HG02884 (cell line): ENCODE measurements at regions not wholly inside any gene's neighbourhood (a gene's known extent, or its start where the extent isn't known, plus 50 kb on each side); places are given as distances from the start of the nearest gene placed in this dataset.

Source experiments
- ATAC-seq: cut with Tn5 transposase; IDR thresholded peaks from one replicate; pipeline ENCODE4 v1.9.1; 2021; ENCODE audit warnings: mild to moderate bottlenecking, moderate library complexity; ENCODE audit not compliant: unreplicated experiment

GRCh38 chr14:75370416-75371205 lies 57.2 kb upstream of the JDP2 start:
- ATAC-seq, result no peak

- no peak for ATAC-seq
Observed at GRCh38 chr14:75371297-75371696, 56.5 kb upstream of the JDP2 start.

GRCh38 chr14:75372260-75372659 lies 55.6 kb upstream of the JDP2 start:
- no peak for ATAC-seq

GRCh38 chr14:75373133-75373532 lies 54.7 kb upstream of the JDP2 start:
- ATAC-seq, result no peak

- no peak for ATAC-seq
Observed at GRCh38 chr14:75373616-75374015, 54.2 kb upstream of the JDP2 start.

- ATAC-seq, result no peak
Observed at GRCh38 chr14:75374911-75375310, 52.9 kb upstream of the JDP2 start.

GRCh38 chr14:75375983-75376382 lies 51.8 kb upstream of the JDP2 start:
- ATAC-seq, result no peak
